Neural progenitor cell (in vitro differentiated cells): ENCODE measurements at regions not wholly inside any gene's neighbourhood (a gene's known extent, or its start where the extent isn't known, plus 50 kb on each side); places are given as distances from the start of the nearest gene placed in this dataset.

Source experiments
- EZH2phosphoT487 ChIP-seq: fragments of 200-600 bp; sonication (generic); IDR thresholded peaks from 2 replicates; pipeline ENCODE4 v1.6.1; 2017; ENCODE audit warnings: antibody characterized with exemption
- TF ChIP-seq, protein P1 (sequence below): fragments of 200-600 bp; sonication (generic); IDR thresholded peaks from 2 replicates; pipeline ENCODE4 v1.5.1; 2017; ENCODE audit warnings: antibody characterized with exemption, mild to moderate bottlenecking

DNA sequence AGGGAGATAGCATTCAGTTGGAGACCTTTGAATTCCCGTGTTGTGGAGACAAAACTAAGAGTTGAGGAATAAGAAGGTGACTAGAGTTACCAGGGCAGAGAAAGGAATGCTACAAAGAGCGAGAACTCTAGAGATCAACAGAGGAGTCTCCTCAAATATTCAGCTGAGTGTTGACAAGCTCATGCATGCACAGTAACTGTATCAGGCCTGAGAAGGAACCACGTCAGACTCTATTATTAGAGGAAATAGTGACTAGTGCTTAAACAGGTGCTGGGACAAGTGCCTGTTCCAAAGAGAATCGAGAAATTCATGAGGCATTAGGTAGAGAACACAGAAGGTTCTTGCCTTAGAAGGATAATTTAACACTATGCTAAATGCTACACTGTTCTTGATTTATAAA, 333.8 kb upstream of the CHORDC1 start:
- TF ChIP-seq, protein P1, sequence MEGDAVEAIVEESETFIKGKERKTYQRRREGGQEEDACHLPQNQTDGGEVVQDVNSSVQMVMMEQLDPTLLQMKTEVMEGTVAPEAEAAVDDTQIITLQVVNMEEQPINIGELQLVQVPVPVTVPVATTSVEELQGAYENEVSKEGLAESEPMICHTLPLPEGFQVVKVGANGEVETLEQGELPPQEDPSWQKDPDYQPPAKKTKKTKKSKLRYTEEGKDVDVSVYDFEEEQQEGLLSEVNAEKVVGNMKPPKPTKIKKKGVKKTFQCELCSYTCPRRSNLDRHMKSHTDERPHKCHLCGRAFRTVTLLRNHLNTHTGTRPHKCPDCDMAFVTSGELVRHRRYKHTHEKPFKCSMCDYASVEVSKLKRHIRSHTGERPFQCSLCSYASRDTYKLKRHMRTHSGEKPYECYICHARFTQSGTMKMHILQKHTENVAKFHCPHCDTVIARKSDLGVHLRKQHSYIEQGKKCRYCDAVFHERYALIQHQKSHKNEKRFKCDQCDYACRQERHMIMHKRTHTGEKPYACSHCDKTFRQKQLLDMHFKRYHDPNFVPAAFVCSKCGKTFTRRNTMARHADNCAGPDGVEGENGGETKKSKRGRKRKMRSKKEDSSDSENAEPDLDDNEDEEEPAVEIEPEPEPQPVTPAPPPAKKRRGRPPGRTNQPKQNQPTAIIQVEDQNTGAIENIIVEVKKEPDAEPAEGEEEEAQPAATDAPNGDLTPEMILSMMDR = no peak
- no peak for TF ChIP-seq EZH2phosphoT487
